DND-41 (cell line): ENCODE measurements at regions not wholly inside any gene's neighbourhood (a gene's known extent, or its start where the extent isn't known, plus 50 kb on each side); places are given as distances from the start of the nearest gene placed in this dataset.

Experiments used
- ATAC-seq: fragments of 200-7000 bp; cut with Tn5 transposase; 3 replicates; pipeline ENCODE4 v1.9.1; 2021; ENCODE audit warnings: low read depth; ENCODE audit not compliant: insufficient read depth
- DNase-seq: peaks from one replicate; pipeline ENCODE4 v3.0.0-alpha.2; 2020
- H2AFZ ChIP-seq: 2 replicates; pipeline ENCODE4 v1.6.0; 2012; ENCODE audit warnings: low read depth, low read length
- H3K27ac ChIP-seq: 2 replicates; pipeline ENCODE4 v1.5.1; 2012; ENCODE audit warnings: low read length, inconsistent platforms
- H3K27me3 ChIP-seq: fragments of 200-600 bp; sonication (generic); 2 replicates; pipeline ENCODE4 v1.6.0; 2012; ENCODE audit warnings: low read length, mild to moderate bottlenecking, inconsistent platforms; ENCODE audit not compliant: insufficient read depth, poor library complexity
- H3K36me3 ChIP-seq: 2 replicates; pipeline ENCODE4 v1.5.1; 2012; ENCODE audit warnings: low read length, inconsistent platforms; ENCODE audit not compliant: insufficient read depth
- H3K4me1 ChIP-seq: 2 replicates; pipeline ENCODE4 v1.5.1; 2012; ENCODE audit warnings: mild to moderate bottlenecking, low read length; ENCODE audit not compliant: insufficient read depth
- H3K4me2 ChIP-seq: 2 replicates; pipeline ENCODE4 v1.6.0; 2012; ENCODE audit warnings: mild to moderate bottlenecking, moderate library complexity, low read length, inconsistent platforms; ENCODE audit not compliant: insufficient read depth
- H3K4me3 ChIP-seq, 2 experiments: fragments of 200-600 bp in 1 of 2; shearing (Covaris generic) in 1 of 2; 2 replicates each; pipeline ENCODE4 v1.5.1; 2012 to 2016; ENCODE audit warnings: inconsistent platforms in 2 of 2, low read length in 2 of 2, mild to moderate bottlenecking in 2 of 2, low read depth in 1 of 2, moderate library complexity in 1 of 2
- H3K79me2 ChIP-seq: 2 replicates; pipeline ENCODE4 v1.6.0; 2012; ENCODE audit warnings: low read length, inconsistent platforms; ENCODE audit not compliant: insufficient read depth
- H3K9ac ChIP-seq: 2 replicates; pipeline ENCODE4 v1.6.0; 2012; ENCODE audit warnings: low read depth, mild to moderate bottlenecking, inconsistent platforms, low read length, moderate library complexity
- H3K9me3 ChIP-seq: 2 replicates; pipeline ENCODE4 v1.5.1; 2012; ENCODE audit warnings: low read length, moderate library complexity, mild to moderate bottlenecking, inconsistent platforms; ENCODE audit not compliant: insufficient read depth, severe bottlenecking
- H4K20me1 ChIP-seq: 2 replicates; pipeline ENCODE4 v1.6.0; 2012; ENCODE audit warnings: low read length; ENCODE audit not compliant: insufficient read depth
- CTCF ChIP-seq: IDR thresholded peaks from 2 replicates; pipeline ENCODE4 v1.5.1; 2012; ENCODE audit warnings: borderline replicate concordance, low read length, moderate library complexity, mild to moderate bottlenecking; ENCODE audit not compliant: poor library complexity, severe bottlenecking; ENCODE audit errors: extremely low read depth
- EZH2 ChIP-seq: IDR thresholded peaks from 3 replicates; pipeline ENCODE4 v1.6.1; 2012; ENCODE audit warnings: borderline replicate concordance, low read depth, mild to moderate bottlenecking, moderate library complexity, low read length, inconsistent platforms; ENCODE audit not compliant: severe bottlenecking

GRCh38 chr2:156915332-156915731 lies 342.2 kb upstream of the GALNT5 start:
- TF ChIP-seq CTCF (no peak), EZH2 (no peak)
- Histone ChIP-seq H3K9me3 (peaks cover 4% of the 10 kb centered on the region), H3K4me3 (no peak overlapping the region), H3K4me1 (peaks cover 3% of the 10 kb centered on the region; the same call in 1 of the 2 replicates), H3K4me2 (no peak overlapping the region), H4K20me1 (no peaks in the 10 kb centered on the region), H2AFZ (no peak overlapping the region), H3K36me3 (no peaks in the 10 kb centered on the region), H3K27ac (no peak overlapping the region), H3K27me3 (no peaks in the 10 kb centered on the region), H3K79me2 (no peaks in the 10 kb centered on the region), H3K9ac (no peak overlapping the region)
- no peak for DNase-seq
- no peak for ATAC-seq

- Histone ChIP-seq H3K79me2 (no peaks in the 10 kb centered on the region), H3K4me2 (no peak overlapping the region)
These were observed 339.1 kb upstream of the GALNT5 start for GRCh38 chr2:156918410-156918809.

GRCh38 chr2:156930423-156930822 lies 327.1 kb upstream of the GALNT5 start:
- peaks cover 22% of the 10 kb centered on the region for H3K9me3 ChIP-seq

More at GRCh38 chr2:156918410-156918809, 339.1 kb upstream of the GALNT5 start:
- Histone ChIP-seq H3K36me3 (no peaks in the 10 kb centered on the region), H3K9ac (no peak overlapping the region), H4K20me1 (no peaks in the 10 kb centered on the region), H3K9me3 (peaks cover 6% of the 10 kb centered on the region), H3K4me1 (no peaks in the 10 kb centered on the region), H3K27ac (no peak overlapping the region), H3K27me3 (no peaks in the 10 kb centered on the region), H2AFZ (no peak overlapping the region), H3K4me3 (no peak overlapping the region)
- TF ChIP-seq EZH2 (no peak), CTCF (no peak)
- ATAC-seq, result no peak
- DNase-seq, result no peak

More at GRCh38 chr2:156930423-156930822, 327.1 kb upstream of the GALNT5 start:
- Histone ChIP-seq H4K20me1 (no peaks in the 10 kb centered on the region), H3K4me1 (no peaks in the 10 kb centered on the region), H3K4me3 (no peak overlapping the region), H2AFZ (no peak overlapping the region), H3K4me2 (no peak overlapping the region), H3K36me3 (no peaks in the 10 kb centered on the region), H3K9ac (no peak overlapping the region), H3K27ac (no peak overlapping the region), H3K79me2 (no peaks in the 10 kb centered on the region), H3K27me3 (no peaks in the 10 kb centered on the region)
- DNase-seq, result no peak
- TF ChIP-seq CTCF (no peak), EZH2 (no peak)
- ATAC-seq, result no peak
